Endothelial cell of umbilical vein (primary cell): ENCODE measurements at regions not wholly inside any gene's neighbourhood (a gene's known extent, or its start where the extent isn't known, plus 50 kb on each side); places are given as distances from the start of the nearest gene placed in this dataset.

Experiments
- BruUV-seq: library from RNA; stranded (reverse); fragments of 400-500 nt; replicated peaks from 2 replicates; lab custom pipeline; 2021; lab: Mats Ljungman, UMichigan
- CTCF ChIA-PET: fragments of 300-600, 350-600 bp; sonication (Branson Sonifier 250); formaldehyde crosslinking; loops from one replicate; lab custom pipeline; 2021; ENCODE audit warnings: antibody characterized with exemption, inconsistent platforms; lab: Charles Lee
- POLR2A ChIA-PET: fragments of 300-600, 350-600 bp; sonication (Branson Sonifier 250); formaldehyde crosslinking; loops from one replicate; lab custom pipeline; 2021; ENCODE audit warnings: antibody characterized with exemption, inconsistent platforms; lab: Charles Lee
- DNase-seq: peaks from one replicate; pipeline ENCODE4 v3.0.0-alpha.2; 2011; ENCODE audit warnings: low read depth, low spot score
- FAIRE-seq: peaks from 2 replicates; lab custom pipeline; 2011; peaks lifted over from hg19 to GRCh38; lab: Jason Lieb, UNC
- H2AFZ ChIP-seq: 2 replicates; pipeline ENCODE4 v1.6.0; 2012; ENCODE audit warnings: low read depth, low read length, control low read depth, inconsistent platforms
- H3K27ac ChIP-seq: 2 replicates; pipeline ENCODE4 v1.5.1; 2011; ENCODE audit warnings: low read depth, mild to moderate bottlenecking, control low read depth, low read length, moderate library complexity; ENCODE audit not compliant: insufficient read depth
- H3K27me3 ChIP-seq, 2 experiments: 2 replicates each; pipeline versions ENCODE4 v1.6.0 to v1.6.1; 2011; ENCODE audit warnings: low read length in 2 of 2, mixed read lengths in 1 of 2; ENCODE audit not compliant: control insufficient read depth in 2 of 2, insufficient read depth in 2 of 2
- H3K36me3 ChIP-seq, 2 experiments: 2 replicates in 1 of 2; 3 replicates in 1 of 2; pipeline ENCODE4 v1.5.1; 2011; ENCODE audit warnings: low read length in 2 of 2, mild to moderate bottlenecking in 1 of 2, moderate library complexity in 1 of 2; ENCODE audit not compliant: control insufficient read depth in 2 of 2, insufficient read depth in 2 of 2; ENCODE audit errors: extremely low read depth in 1 of 2
- H3K4me1 ChIP-seq: 3 replicates; pipeline ENCODE4 v1.5.1; 2011; ENCODE audit warnings: mild to moderate bottlenecking, low read length; ENCODE audit not compliant: control insufficient read depth, insufficient read depth; ENCODE audit errors: extremely low read depth
- H3K4me2 ChIP-seq: 2 replicates; pipeline ENCODE4 v1.6.1; 2011; ENCODE audit warnings: low read length, control low read depth, mixed read lengths; ENCODE audit not compliant: insufficient read depth
- H3K4me3 ChIP-seq, 3 experiments: fragments of 200-600 bp in 1 of 3; sonication (generic), shearing (Covaris generic) in 1 of 3; replicated peaks in 1 of 3; 2 replicates each; pipeline ENCODE4 v1.5.1; 2011 to 2016; ENCODE audit warnings: control low read depth in 3 of 3, low read length in 3 of 3, mild to moderate bottlenecking in 2 of 3, inconsistent platforms in 1 of 3, low read depth in 1 of 3, moderate library complexity in 1 of 3; ENCODE audit not compliant: insufficient read depth in 1 of 3
- H3K79me2 ChIP-seq: 2 replicates; pipeline ENCODE4 v1.6.0; 2012; ENCODE audit warnings: low read length, inconsistent platforms; ENCODE audit not compliant: control insufficient read depth, insufficient read depth
- H3K9ac ChIP-seq: replicated peaks from 2 replicates; pipeline ENCODE3; 2011; ENCODE audit warnings: low read length, control low read depth; ENCODE audit not compliant: insufficient read depth; ENCODE audit errors: extremely low read depth
- H3K9me1 ChIP-seq: replicated peaks from 3 replicates; pipeline ENCODE4 v1.6.0; 2011; ENCODE audit warnings: mild to moderate bottlenecking, low read length; ENCODE audit not compliant: control insufficient read depth, insufficient read depth; ENCODE audit errors: extremely low read depth
- H3K9me3 ChIP-seq: replicated peaks from 2 replicates; pipeline ENCODE4 v1.5.1; 2012; ENCODE audit warnings: low read length, inconsistent platforms; ENCODE audit not compliant: control insufficient read depth, insufficient read depth
- H4K20me1 ChIP-seq: replicated peaks from 2 replicates; pipeline ENCODE3; 2011; ENCODE audit warnings: mild to moderate bottlenecking, low read length; ENCODE audit not compliant: control insufficient read depth, insufficient read depth; ENCODE audit errors: extremely low read depth
- CTCF ChIP-seq, 2 donors: IDR thresholded peaks; 1 replicate in 1 of 2; 2 replicates in 1 of 2; pipeline ENCODE4 v1.5.1; 2011; ENCODE audit warnings: low read length in 2 of 2, mild to moderate bottlenecking in 2 of 2, moderate library complexity in 2 of 2, control low read depth in 1 of 2, inconsistent platforms in 1 of 2, low read depth in 1 of 2; ENCODE audit not compliant: insufficient read depth in 1 of 2; ENCODE audit errors: extremely low read depth in 1 of 2
- EZH2 ChIP-seq: IDR thresholded peaks from 2 replicates; pipeline ENCODE4 v1.6.1; 2012; ENCODE audit warnings: borderline replicate concordance, low read depth, mild to moderate bottlenecking, moderate library complexity, low read length, inconsistent platforms; ENCODE audit not compliant: severe bottlenecking
- FOS ChIP-seq: IDR thresholded peaks from 2 replicates; pipeline ENCODE4 v1.6.1; 2011; ENCODE audit warnings: mild to moderate bottlenecking, low read length, moderate library complexity, borderline replicate concordance; ENCODE audit not compliant: insufficient read depth
- GATA2 ChIP-seq: IDR thresholded peaks from 2 replicates; pipeline ENCODE4 v1.7.0; 2011; ENCODE audit warnings: low read depth, mild to moderate bottlenecking, moderate library complexity, mixed read lengths, low read length; ENCODE audit not compliant: insufficient read length, insufficient read depth
- JUN ChIP-seq: IDR thresholded peaks from 2 replicates; pipeline ENCODE4 v1.6.1; 2011; ENCODE audit warnings: borderline replicate concordance, low read depth; ENCODE audit not compliant: insufficient read length, insufficient read depth
- MAX ChIP-seq: IDR thresholded peaks from 2 replicates; pipeline ENCODE4 v1.6.1; 2011; ENCODE audit not compliant: insufficient read depth, insufficient read length
- MYC ChIP-seq: IDR thresholded peaks from one replicate; pipeline ENCODE4 v1.6.1; 2011; ENCODE audit warnings: mild to moderate bottlenecking, low read depth, low read length
- POLR2A ChIP-seq: IDR thresholded peaks from 2 replicates; pipeline ENCODE4 v1.6.1; 2012; ENCODE audit warnings: low read depth, mild to moderate bottlenecking, control low read depth, low read length
- POLR2AphosphoS5 ChIP-seq: IDR thresholded peaks from 2 replicates; pipeline ENCODE4 v1.6.1; 2012; ENCODE audit warnings: low read depth, mild to moderate bottlenecking, control low read depth, low read length, moderate library complexity; ENCODE audit not compliant: insufficient read depth
- dilution Hi-C: fragments of 300-500 bp; cut with MboI; formaldehyde crosslinking; loops from one replicate; pipeline ENCODE4 v1.15.0; 2019; ENCODE audit warnings: low sequenced_read_pairs; ENCODE audit not compliant: extremely low pct_ligation_motif_present
- intact Hi-C: fragments of 100-400 bp; cut with micrococcal nuclease; formaldehyde crosslinking; loops from one replicate; pipeline ENCODE4 v1.10.0; 2022

GRCh38 chr16:59124056-59124455, 389.9 kb upstream of the GOT2 start:
- H3K9me1 ChIP-seq, result no peaks in the 10 kb centered on the region
- CTCF ChIA-PET, result no interaction called here
- intact Hi-C loops, result no loop called here

GRCh38 chr16:59123479-59123878, 389.4 kb upstream of the GOT2 start:
- Histone ChIP-seq H3K27ac (no peak overlapping the region), H3K4me1 (no peaks in the 10 kb centered on the region), H3K4me2 (no peak overlapping the region), H3K79me2 (no peaks in the 10 kb centered on the region), H3K4me3 (no peak overlapping the region), H2AFZ (no peak overlapping the region), H3K27me3 (no peaks in the 10 kb centered on the region), H3K9me3 (no peaks in the 10 kb centered on the region), H3K9ac (no peak overlapping the region), H4K20me1 (no peaks in the 10 kb centered on the region), H3K36me3 (no peaks in the 10 kb centered on the region), H3K9me1 (no peaks in the 10 kb centered on the region)
- CTCF ChIA-PET, result no interaction called here
- FAIRE-seq (no peak), DNase-seq (no peak)
- intact Hi-C loops, result no loop called here
- dilution Hi-C loops, result no loop called here
- no peak for TF ChIP-seq JUN
- TF ChIP-seq GATA2, result no peak
- TF ChIP-seq MAX, result no peak
- no peak for TF ChIP-seq POLR2AphosphoS5
- no peak for TF ChIP-seq CTCF (IDR thresholded peaks at IDR 0.05; ENCODE audit: extremely low read depth in 1 of 2, insufficient read depth in 1 of 2, low read depth in 1 of 2, low read length in 2 of 2)
- TF ChIP-seq EZH2, result no peak
- no peak for TF ChIP-seq FOS
- no peak for TF ChIP-seq POLR2A
- no peak for TF ChIP-seq MYC
- POLR2A ChIA-PET, result no interaction called here
- no TSS peak for BruUV-seq

More at GRCh38 chr16:59124056-59124455, 389.9 kb upstream of the GOT2 start:
- Histone ChIP-seq H3K4me1 (no peaks in the 10 kb centered on the region), H2AFZ (no peak overlapping the region), H3K27me3 (no peaks in the 10 kb centered on the region), H3K4me3 (no peak overlapping the region), H3K79me2 (no peaks in the 10 kb centered on the region), H3K9ac (no peak overlapping the region), H4K20me1 (no peaks in the 10 kb centered on the region), H3K4me2 (no peak overlapping the region), H3K9me3 (no peaks in the 10 kb centered on the region), H3K27ac (no peak overlapping the region), H3K36me3 (no peaks in the 10 kb centered on the region)
- no TSS peak for BruUV-seq
- dilution Hi-C loops, result no loop called here
- DNase-seq, result no peak
- TF ChIP-seq POLR2A, result no peak
- no peak for TF ChIP-seq CTCF (IDR thresholded peaks at IDR 0.05; ENCODE audit: extremely low read depth in 1 of 2, insufficient read depth in 1 of 2, low read depth in 1 of 2, low read length in 2 of 2)
- TF ChIP-seq EZH2, result no peak
- POLR2A ChIA-PET, result no interaction called here
- FAIRE-seq, result no peak
